Mammary epithelial cell (primary cell): ENCODE measurements at regions not wholly inside any gene's neighbourhood (a gene's known extent, or its start where the extent isn't known, plus 50 kb on each side); places are given as distances from the start of the nearest gene placed in this dataset.

ENCODE experiments used
- EZH2 ChIP-seq: IDR thresholded peaks from 2 replicates; pipeline ENCODE4 v1.6.1; 2012; ENCODE audit warnings: low read length, inconsistent platforms, borderline replicate concordance
- TF ChIP-seq, protein P1 (sequence below), 2 donors: IDR thresholded peaks in 1 of 2; conservative IDR thresholded peaks in 1 of 2; 2 replicates each; pipeline ENCODE4 v1.5.1; 2011 to 2012; ENCODE audit warnings: inconsistent platforms in 2 of 2, low read length in 2 of 2, mild to moderate bottlenecking in 2 of 2, control low read depth in 1 of 2, low read depth in 1 of 2; ENCODE audit not compliant: insufficient read depth in 1 of 2; ENCODE audit errors: extremely low read depth in 1 of 2

- TF ChIP-seq EZH2: no peak
- TF ChIP-seq, protein P1, sequence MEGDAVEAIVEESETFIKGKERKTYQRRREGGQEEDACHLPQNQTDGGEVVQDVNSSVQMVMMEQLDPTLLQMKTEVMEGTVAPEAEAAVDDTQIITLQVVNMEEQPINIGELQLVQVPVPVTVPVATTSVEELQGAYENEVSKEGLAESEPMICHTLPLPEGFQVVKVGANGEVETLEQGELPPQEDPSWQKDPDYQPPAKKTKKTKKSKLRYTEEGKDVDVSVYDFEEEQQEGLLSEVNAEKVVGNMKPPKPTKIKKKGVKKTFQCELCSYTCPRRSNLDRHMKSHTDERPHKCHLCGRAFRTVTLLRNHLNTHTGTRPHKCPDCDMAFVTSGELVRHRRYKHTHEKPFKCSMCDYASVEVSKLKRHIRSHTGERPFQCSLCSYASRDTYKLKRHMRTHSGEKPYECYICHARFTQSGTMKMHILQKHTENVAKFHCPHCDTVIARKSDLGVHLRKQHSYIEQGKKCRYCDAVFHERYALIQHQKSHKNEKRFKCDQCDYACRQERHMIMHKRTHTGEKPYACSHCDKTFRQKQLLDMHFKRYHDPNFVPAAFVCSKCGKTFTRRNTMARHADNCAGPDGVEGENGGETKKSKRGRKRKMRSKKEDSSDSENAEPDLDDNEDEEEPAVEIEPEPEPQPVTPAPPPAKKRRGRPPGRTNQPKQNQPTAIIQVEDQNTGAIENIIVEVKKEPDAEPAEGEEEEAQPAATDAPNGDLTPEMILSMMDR (conservative IDR thresholded peaks at IDR 0.05 in 1 of 2, IDR thresholded peaks at IDR 0.05 in 1 of 2; ENCODE audit: extremely low read depth in 1 of 2, insufficient read depth in 1 of 2, low read depth in 1 of 2, low read length in 2 of 2): no peak
These were observed 187.3 kb upstream of the B3GAT1 start for GRCh38 chr11:134599299-134599771.
